GM21528 (cell line): ENCODE measurements at regions not wholly inside any gene's neighbourhood (a gene's known extent, or its start where the extent isn't known, plus 50 kb on each side); places are given as distances from the start of the nearest gene placed in this dataset.
A peak's percentile ranks its signal among the peaks of the same experiment; 100 is the strongest.

ENCODE experiments used
- ATAC-seq: cut with Tn5 transposase; IDR thresholded peaks from one replicate; pipeline ENCODE4 v1.9.1; 2021; ENCODE audit warnings: mild to moderate bottlenecking, moderate library complexity; ENCODE audit not compliant: unreplicated experiment, low FRiP score

- ATAC-seq = peak; percentile 82
These were observed 393.5 kb downstream of the DMAC1 start for GRCh38 chr9:7405924-7406604.

- no peak for ATAC-seq
These were observed 395.6 kb downstream of the DMAC1 start for GRCh38 chr9:7403839-7404487.

GRCh38 chr9:7403028-7403389 lies 396.6 kb downstream of the DMAC1 start:
- no peak for ATAC-seq

GRCh38 chr9:7402334-7403027 lies 397.1 kb downstream of the DMAC1 start:
- no peak for ATAC-seq

GRCh38 chr9:7401116-7401515 lies 398.5 kb downstream of the DMAC1 start:
- ATAC-seq = no peak

GRCh38 chr9:7394002-7394774 lies 405.4 kb downstream of the DMAC1 start:
- no peak for ATAC-seq

GRCh38 chr9:7392148-7392547 lies 407.4 kb downstream of the DMAC1 start:
- no peak for ATAC-seq

GRCh38 chr9:7388755-7389154 lies 410.8 kb downstream of the DMAC1 start:
- ATAC-seq = no peak

- no peak for ATAC-seq
These were observed 411.7 kb downstream of the DMAC1 start for GRCh38 chr9:7387840-7388239.

GRCh38 chr9:7382304-7382703 lies 417.3 kb downstream of the DMAC1 start:
- ATAC-seq = no peak

- ATAC-seq = no peak
These were observed 422.1 kb downstream of the DMAC1 start for GRCh38 chr9:7377489-7377888.

- ATAC-seq = no peak
These were observed 422.7 kb downstream of the DMAC1 start for GRCh38 chr9:7376833-7377232.

- ATAC-seq = no peak
These were observed 423.4 kb downstream of the DMAC1 start for GRCh38 chr9:7376213-7376612.

GRCh38 chr9:7375013-7375511 lies 424.5 kb downstream of the DMAC1 start:
- ATAC-seq = no peak

- no peak for ATAC-seq
These were observed 428.6 kb downstream of the DMAC1 start for GRCh38 chr9:7370988-7371387.

- no peak for ATAC-seq
These were observed 429.2 kb downstream of the DMAC1 start for GRCh38 chr9:7370381-7370780.

GRCh38 chr9:7369384-7369821 lies 430.2 kb downstream of the DMAC1 start:
- ATAC-seq = no peak

- ATAC-seq = no peak
These were observed 430.9 kb downstream of the DMAC1 start for GRCh38 chr9:7368410-7369292.

GRCh38 chr9:7367726-7368125 lies 431.9 kb downstream of the DMAC1 start:
- ATAC-seq = no peak

- no peak for ATAC-seq
These were observed 433.5 kb downstream of the DMAC1 start for GRCh38 chr9:7366121-7366520.
